Neural cell (in vitro differentiated cells): ENCODE measurements at regions not wholly inside any gene's neighbourhood (a gene's known extent, or its start where the extent isn't known, plus 50 kb on each side); places are given as distances from the start of the nearest gene placed in this dataset.

Source experiments
- H2AFZ ChIP-seq: fragments of 200-600, 300-800 bp; sonication (generic), shearing (Covaris generic); 2 replicates; pipeline ENCODE4 v1.6.0; 2014; ENCODE audit warnings: low read depth, mild to moderate bottlenecking, antibody characterized with exemption, low read length, moderate library complexity
- H3F3A ChIP-seq: fragments of 200-600 bp; shearing (Covaris generic); 2 replicates; pipeline ENCODE4 v1.6.1; 2016; ENCODE audit warnings: mild to moderate bottlenecking, moderate library complexity, mixed read lengths, antibody characterized with exemption, low read length; ENCODE audit not compliant: insufficient read depth, poor library complexity, severe bottlenecking
- H3K27ac ChIP-seq: fragments of 200-600, 300-800 bp; sonication (generic), shearing (Covaris generic); 2 replicates; pipeline ENCODE4 v1.5.1; 2014; ENCODE audit warnings: mild to moderate bottlenecking, low read length, moderate library complexity
- H3K27me3 ChIP-seq: fragments of 300-800, 200-600 bp; sonication (generic), shearing (Covaris generic); 2 replicates; pipeline ENCODE4 v1.6.0; 2014; ENCODE audit warnings: mild to moderate bottlenecking, low read depth, low read length, moderate library complexity; ENCODE audit not compliant: insufficient read depth
- H3K36me3 ChIP-seq: fragments of 300-800, 200-600 bp; sonication (generic), shearing (Covaris generic); 2 replicates; pipeline ENCODE4 v1.5.1; 2014; ENCODE audit warnings: mild to moderate bottlenecking, antibody characterized with exemption, low read length, moderate library complexity; ENCODE audit not compliant: insufficient read depth
- H3K4me2 ChIP-seq: fragments of 300-800, 200-600 bp; sonication (generic), shearing (Covaris generic); 2 replicates; pipeline ENCODE4 v1.6.0; 2014; ENCODE audit warnings: mild to moderate bottlenecking, low read length
- H3K4me3 ChIP-seq: fragments of 300-800, 200-600 bp; sonication (generic), shearing (Covaris generic); 2 replicates; pipeline ENCODE4 v1.5.1; 2014; ENCODE audit warnings: mild to moderate bottlenecking, low read length, moderate library complexity
- H3K79me2 ChIP-seq: fragments of 200-600 bp; shearing (Covaris generic); replicated peaks from 2 replicates; pipeline ENCODE4 v1.6.0; 2014; ENCODE audit warnings: mild to moderate bottlenecking, low read length, moderate library complexity; ENCODE audit not compliant: insufficient read depth
- H3K9ac ChIP-seq: fragments of 300-800, 200-600 bp; sonication (generic), shearing (Covaris generic); 2 replicates; pipeline ENCODE4 v1.6.1; 2016; ENCODE audit warnings: mild to moderate bottlenecking, low read length, mixed read lengths
- H3K9me2 ChIP-seq: fragments of 200-600 bp; shearing (Covaris generic); 2 replicates; pipeline ENCODE4 v1.6.1; 2016; ENCODE audit warnings: mild to moderate bottlenecking, low read length, mixed read lengths; ENCODE audit not compliant: insufficient read depth
- H3K9me3 ChIP-seq: fragments of 200-600, 300-800 bp; sonication (generic), shearing (Covaris generic); 2 replicates; pipeline ENCODE4 v1.6.1; 2016; ENCODE audit warnings: mild to moderate bottlenecking, mixed run types, low read length, moderate library complexity, mixed read lengths
- H4K20me1 ChIP-seq: fragments of 200-600 bp; shearing (Covaris generic); 2 replicates; pipeline ENCODE4 v1.6.1; 2016; ENCODE audit warnings: mild to moderate bottlenecking, mixed run types; ENCODE audit not compliant: insufficient read depth
- EP300 ChIP-seq: fragments of 450-650 bp; conservative IDR thresholded peaks from 2 replicates; pipeline ENCODE4 v1.6.1; 2014; ENCODE audit warnings: antibody characterized with exemption, mild to moderate bottlenecking, moderate library complexity; ENCODE audit not compliant: poor library complexity, severe bottlenecking
- EZH2 ChIP-seq: fragments of 200-600, 300-800 bp; shearing (Covaris generic), sonication (generic); IDR thresholded peaks from 2 replicates; pipeline ENCODE4 v1.6.1; 2014; ENCODE audit warnings: antibody characterized with exemption, low read length, borderline replicate concordance, mild to moderate bottlenecking; ENCODE audit not compliant: insufficient read depth, poor library complexity, severe bottlenecking
- MXI1 ChIP-seq: fragments of 450-650 bp; conservative IDR thresholded peaks from 2 replicates; pipeline ENCODE4 v1.6.1; 2014; ENCODE audit warnings: antibody characterized with exemption, mild to moderate bottlenecking; ENCODE audit not compliant: poor library complexity, severe bottlenecking
- POLR2AphosphoS5 ChIP-seq: IDR thresholded peaks from 2 replicates; pipeline ENCODE4 v1.6.1; 2012
- RAD21 ChIP-seq: fragments of 450-650 bp; conservative IDR thresholded peaks from 2 replicates; pipeline ENCODE4 v1.6.1; 2014; ENCODE audit warnings: antibody characterized with exemption, mild to moderate bottlenecking, moderate library complexity
- SMC3 ChIP-seq: fragments of 450-650 bp; conservative IDR thresholded peaks from 2 replicates; pipeline ENCODE4 v1.6.1; 2014; ENCODE audit warnings: antibody characterized with exemption, mild to moderate bottlenecking, moderate library complexity; ENCODE audit not compliant: poor library complexity
- TAF1 ChIP-seq: IDR thresholded peaks from 2 replicates; pipeline ENCODE4 v1.6.1; 2012; ENCODE audit warnings: low read depth
- TF ChIP-seq, protein P1 (sequence below): IDR thresholded peaks from 2 replicates; pipeline ENCODE4 v1.6.1; 2012; ENCODE audit warnings: borderline replicate concordance
- TF ChIP-seq, protein P2 (sequence below): fragments of 450-650 bp; IDR thresholded peaks from 2 replicates; pipeline ENCODE4 v1.5.1; 2014; ENCODE audit warnings: antibody characterized with exemption, mild to moderate bottlenecking, moderate library complexity; ENCODE audit not compliant: poor library complexity, severe bottlenecking

DNA sequence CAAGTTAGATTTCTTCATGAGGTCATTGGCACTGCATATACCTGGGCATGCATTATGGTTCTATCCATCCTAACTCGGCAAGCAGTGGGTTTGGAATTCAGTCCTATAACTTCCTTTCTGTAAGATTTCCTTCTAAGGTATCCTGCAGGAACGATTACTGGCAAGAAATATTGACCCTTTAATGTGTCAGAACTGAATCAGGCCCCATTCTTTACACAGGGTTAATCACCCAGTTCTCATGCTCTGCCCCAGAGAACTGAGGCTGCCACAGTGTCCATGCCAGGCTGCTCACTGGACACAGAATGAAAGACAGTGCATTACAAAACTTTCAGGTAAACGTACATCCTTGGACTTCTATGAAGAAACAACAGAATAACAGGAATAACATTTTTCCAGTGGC lies 108.9 kb downstream of the RPL22L1 start:
- Histone ChIP-seq H3K27ac (no peak overlapping the region), H3K36me3 (no peaks in the 10 kb centered on the region), H3K4me3 (no peak overlapping the region), H3F3A (no peaks in the 10 kb centered on the region), H3K9me3 (no peaks in the 10 kb centered on the region), H2AFZ (no peak overlapping the region), H3K9ac (no peak overlapping the region), H4K20me1 (no peaks in the 10 kb centered on the region), H3K9me2 (no peaks in the 10 kb centered on the region), H3K27me3 (no peaks in the 10 kb centered on the region), H3K4me2 (no peak overlapping the region), H3K79me2 (no peaks in the 10 kb centered on the region)
- TF ChIP-seq POLR2AphosphoS5, result no peak
- no peak for TF ChIP-seq SMC3
- TF ChIP-seq RAD21, result no peak
- TF ChIP-seq, protein P1, sequence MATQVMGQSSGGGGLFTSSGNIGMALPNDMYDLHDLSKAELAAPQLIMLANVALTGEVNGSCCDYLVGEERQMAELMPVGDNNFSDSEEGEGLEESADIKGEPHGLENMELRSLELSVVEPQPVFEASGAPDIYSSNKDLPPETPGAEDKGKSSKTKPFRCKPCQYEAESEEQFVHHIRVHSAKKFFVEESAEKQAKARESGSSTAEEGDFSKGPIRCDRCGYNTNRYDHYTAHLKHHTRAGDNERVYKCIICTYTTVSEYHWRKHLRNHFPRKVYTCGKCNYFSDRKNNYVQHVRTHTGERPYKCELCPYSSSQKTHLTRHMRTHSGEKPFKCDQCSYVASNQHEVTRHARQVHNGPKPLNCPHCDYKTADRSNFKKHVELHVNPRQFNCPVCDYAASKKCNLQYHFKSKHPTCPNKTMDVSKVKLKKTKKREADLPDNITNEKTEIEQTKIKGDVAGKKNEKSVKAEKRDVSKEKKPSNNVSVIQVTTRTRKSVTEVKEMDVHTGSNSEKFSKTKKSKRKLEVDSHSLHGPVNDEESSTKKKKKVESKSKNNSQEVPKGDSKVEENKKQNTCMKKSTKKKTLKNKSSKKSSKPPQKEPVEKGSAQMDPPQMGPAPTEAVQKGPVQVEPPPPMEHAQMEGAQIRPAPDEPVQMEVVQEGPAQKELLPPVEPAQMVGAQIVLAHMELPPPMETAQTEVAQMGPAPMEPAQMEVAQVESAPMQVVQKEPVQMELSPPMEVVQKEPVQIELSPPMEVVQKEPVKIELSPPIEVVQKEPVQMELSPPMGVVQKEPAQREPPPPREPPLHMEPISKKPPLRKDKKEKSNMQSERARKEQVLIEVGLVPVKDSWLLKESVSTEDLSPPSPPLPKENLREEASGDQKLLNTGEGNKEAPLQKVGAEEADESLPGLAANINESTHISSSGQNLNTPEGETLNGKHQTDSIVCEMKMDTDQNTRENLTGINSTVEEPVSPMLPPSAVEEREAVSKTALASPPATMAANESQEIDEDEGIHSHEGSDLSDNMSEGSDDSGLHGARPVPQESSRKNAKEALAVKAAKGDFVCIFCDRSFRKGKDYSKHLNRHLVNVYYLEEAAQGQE, result no peak
- no peak for TF ChIP-seq TAF1
- TF ChIP-seq EZH2, result no peak

DNA sequence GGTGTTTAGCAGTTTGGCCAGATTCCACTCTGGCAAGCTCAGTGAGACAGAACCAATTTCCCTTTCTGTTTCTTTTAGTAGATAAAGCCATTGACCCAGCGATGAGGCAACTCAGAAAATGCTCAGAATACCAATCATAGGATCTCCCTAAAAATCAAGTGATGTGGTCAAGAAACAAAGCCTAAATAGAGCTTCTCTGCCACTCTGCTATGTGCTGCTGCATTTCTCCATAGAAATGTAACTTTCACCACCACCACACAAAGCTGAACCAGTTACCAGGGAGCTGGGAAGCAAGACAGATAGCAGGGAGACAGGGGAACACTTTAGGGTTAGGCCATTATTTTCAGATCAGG lies 109.8 kb downstream of the RPL22L1 start:
- H3K4me2 ChIP-seq, result no peak overlapping the region
- no peak overlapping the region for H2AFZ ChIP-seq
- H3K9me2 ChIP-seq, result no peaks in the 10 kb centered on the region
- H3K79me2 ChIP-seq, result no peaks in the 10 kb centered on the region
- TF ChIP-seq, protein P2, sequence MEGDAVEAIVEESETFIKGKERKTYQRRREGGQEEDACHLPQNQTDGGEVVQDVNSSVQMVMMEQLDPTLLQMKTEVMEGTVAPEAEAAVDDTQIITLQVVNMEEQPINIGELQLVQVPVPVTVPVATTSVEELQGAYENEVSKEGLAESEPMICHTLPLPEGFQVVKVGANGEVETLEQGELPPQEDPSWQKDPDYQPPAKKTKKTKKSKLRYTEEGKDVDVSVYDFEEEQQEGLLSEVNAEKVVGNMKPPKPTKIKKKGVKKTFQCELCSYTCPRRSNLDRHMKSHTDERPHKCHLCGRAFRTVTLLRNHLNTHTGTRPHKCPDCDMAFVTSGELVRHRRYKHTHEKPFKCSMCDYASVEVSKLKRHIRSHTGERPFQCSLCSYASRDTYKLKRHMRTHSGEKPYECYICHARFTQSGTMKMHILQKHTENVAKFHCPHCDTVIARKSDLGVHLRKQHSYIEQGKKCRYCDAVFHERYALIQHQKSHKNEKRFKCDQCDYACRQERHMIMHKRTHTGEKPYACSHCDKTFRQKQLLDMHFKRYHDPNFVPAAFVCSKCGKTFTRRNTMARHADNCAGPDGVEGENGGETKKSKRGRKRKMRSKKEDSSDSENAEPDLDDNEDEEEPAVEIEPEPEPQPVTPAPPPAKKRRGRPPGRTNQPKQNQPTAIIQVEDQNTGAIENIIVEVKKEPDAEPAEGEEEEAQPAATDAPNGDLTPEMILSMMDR, result no peak
- TF ChIP-seq, protein P1, result no peak
- TF ChIP-seq EP300, result no peak
- TF ChIP-seq SMC3, result no peak
- TF ChIP-seq POLR2AphosphoS5, result no peak
- no peak for TF ChIP-seq MXI1
- no peak for TF ChIP-seq TAF1
- no peak for TF ChIP-seq EZH2
- no peak for TF ChIP-seq RAD21
- H3K4me3 ChIP-seq, result no peak overlapping the region
- no peak overlapping the region for H3K27ac ChIP-seq
- no peaks in the 10 kb centered on the region for H4K20me1 ChIP-seq
- H3K36me3 ChIP-seq, result no peaks in the 10 kb centered on the region
- H3K9ac ChIP-seq, result no peak overlapping the region
- H3K27me3 ChIP-seq, result no peaks in the 10 kb centered on the region
- no peaks in the 10 kb centered on the region for H3K9me3 ChIP-seq
- H3F3A ChIP-seq, result no peaks in the 10 kb centered on the region
